ENCODE measurements at regions not wholly inside any gene's neighbourhood (a gene's known extent, or its start where the extent isn't known, plus 50 kb on each side); places are given as distances from the start of the nearest gene placed in this dataset.

DNA sequence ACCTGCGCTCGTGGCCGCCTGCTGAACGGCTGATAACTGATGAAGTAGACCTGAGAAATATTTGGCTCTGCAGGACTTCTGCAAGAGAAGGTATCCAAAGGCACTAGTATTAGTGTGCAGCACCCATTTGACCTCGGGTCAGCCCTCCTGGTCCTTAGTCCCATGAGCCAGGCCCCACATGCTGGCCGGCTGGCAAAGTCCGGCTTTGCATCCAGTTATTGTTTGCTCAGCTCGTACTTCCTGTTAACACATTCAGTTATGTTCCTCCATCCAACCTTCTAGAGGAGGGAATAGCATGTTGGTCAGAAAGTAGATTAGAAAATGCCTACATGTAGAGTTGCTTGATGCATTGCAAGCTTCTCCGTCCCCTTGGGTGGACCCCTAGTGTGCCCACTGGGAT, 385.7 kb upstream of the RGMA start:
- FAIRE-seq: no peak
- no peak for DNase-seq (ENCODE audit: low spot score in 2 of 2)

DNA sequence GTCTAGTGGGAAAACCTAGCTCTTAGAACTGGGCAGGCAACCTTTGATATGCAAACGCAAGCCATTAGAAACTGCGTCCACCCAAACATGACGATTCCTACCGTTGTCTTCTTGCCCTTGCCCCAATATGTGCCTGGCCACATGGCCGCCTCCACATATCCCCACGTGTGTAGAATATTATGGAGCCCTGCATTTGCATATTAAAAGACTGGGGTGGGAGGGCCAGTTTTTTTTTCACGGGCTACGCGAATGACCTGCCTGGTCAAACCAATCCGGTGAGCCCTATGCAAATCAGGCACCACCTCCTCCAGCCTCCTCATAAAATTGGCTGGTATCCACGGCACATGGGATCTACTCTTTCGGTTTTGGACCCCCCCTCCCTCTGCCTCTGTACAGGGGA, 381.0 kb upstream of the RGMA start:
- FAIRE-seq: no peak
- DNase-seq (ENCODE audit: low spot score in 2 of 2): no peak

GRCh38 chr15:93467337-93467736, 378.3 kb upstream of the RGMA start:
- FAIRE-seq (no peak), DNase-seq (ENCODE audit: low spot score in 2 of 2) (no peak)

- FAIRE-seq (no peak), DNase-seq (ENCODE audit: low spot score in 2 of 2) (no peak)
Measured at GRCh38 chr15:93466380-93466779, 377.4 kb upstream of the RGMA start.

GRCh38 chr15:93462690-93463089, 373.7 kb upstream of the RGMA start:
- DNase-seq (ENCODE audit: low spot score in 2 of 2) (no peak), FAIRE-seq (no peak)

GRCh38 chr15:93460717-93461116, 371.7 kb upstream of the RGMA start:
- FAIRE-seq: no peak
- no peak for DNase-seq (ENCODE audit: low spot score in 2 of 2)

- no peak for FAIRE-seq
- DNase-seq (ENCODE audit: low spot score in 2 of 2): no peak
Measured at GRCh38 chr15:93459396-93459795, 370.4 kb upstream of the RGMA start.

GRCh38 chr15:93458597-93458996, 369.6 kb upstream of the RGMA start:
- no peak for FAIRE-seq
- DNase-seq (ENCODE audit: low spot score in 2 of 2): no peak

DNA sequence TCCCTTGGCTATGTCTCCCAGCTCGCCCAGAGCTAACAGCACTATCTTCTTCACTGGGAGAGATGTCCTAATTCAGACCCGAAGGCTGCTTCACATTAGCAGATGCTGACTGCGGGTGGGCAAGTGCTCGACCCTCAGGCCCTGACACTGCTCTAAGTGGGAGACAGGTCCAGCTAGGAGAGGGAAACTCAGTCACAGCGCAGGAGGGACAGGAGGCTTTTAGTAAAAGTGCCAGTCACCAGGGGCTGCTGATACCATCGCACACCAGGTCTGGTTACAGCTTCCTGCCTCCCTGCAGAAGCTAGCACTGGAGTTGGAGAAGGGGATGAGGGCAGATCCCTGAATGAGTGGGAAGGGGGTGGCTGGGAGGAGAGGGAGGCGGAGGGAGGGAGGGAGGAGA, 365.8 kb upstream of the RGMA start:
- DNase-seq (ENCODE audit: low spot score in 2 of 2): no peak
- no peak for FAIRE-seq

DNA sequence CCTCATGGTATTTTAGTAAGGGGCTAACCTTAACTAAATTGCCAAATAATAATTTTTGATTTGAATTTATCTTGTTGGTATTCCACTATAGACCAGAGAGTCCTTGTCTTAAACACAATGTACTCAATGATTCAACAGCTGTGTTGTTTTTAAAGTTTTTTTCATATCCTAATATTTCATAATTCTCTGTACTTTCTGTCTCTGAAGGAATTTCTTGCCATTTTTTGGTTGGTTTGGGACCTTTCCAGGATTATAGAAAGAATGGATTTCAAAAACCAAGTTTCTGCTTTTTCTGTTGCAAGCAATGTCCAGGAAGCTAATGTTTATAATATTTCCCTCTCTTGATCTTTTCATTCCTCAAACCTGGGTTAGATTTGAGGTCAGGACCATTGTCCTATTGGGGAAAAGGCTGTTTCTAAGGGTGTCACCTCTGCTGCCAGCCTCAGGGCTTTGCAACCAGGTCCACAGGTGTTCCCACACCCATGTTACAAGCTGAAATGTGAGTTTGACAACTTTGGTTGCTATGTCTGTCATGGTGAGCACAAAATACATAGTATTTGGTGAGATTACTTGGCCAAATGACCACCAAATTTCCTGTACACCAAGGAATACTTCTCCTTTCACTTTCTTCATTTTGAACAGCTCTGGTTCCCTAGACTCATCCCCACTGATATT, 363.7 kb upstream of the RGMA start:
- FAIRE-seq: no peak
- DNase-seq (ENCODE audit: low spot score in 2 of 2): no peak

DNA sequence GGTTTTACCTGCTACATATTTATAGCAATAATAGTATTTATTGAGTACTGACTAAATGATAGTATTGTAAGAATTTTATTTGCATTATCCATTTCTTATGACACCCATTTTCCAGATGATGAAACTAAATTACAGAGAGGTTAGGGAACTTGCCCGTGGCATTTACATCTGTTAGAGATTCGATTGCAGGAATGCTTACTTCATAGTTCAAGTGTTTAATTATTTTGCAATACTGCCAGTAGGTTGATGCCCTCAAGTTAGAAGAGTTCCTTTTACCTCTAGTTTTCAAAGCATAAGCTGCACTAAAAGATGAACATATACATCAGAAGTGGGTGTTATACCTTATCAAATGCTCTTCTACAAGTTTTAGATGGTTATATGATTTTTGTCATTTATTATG, 362.8 kb upstream of the RGMA start:
- DNase-seq (ENCODE audit: low spot score in 2 of 2) (no peak), FAIRE-seq (no peak)

GRCh38 chr15:93451265-93451664, 362.3 kb upstream of the RGMA start:
- DNase-seq (ENCODE audit: low spot score in 2 of 2) (no peak), FAIRE-seq (no peak)

DNA sequence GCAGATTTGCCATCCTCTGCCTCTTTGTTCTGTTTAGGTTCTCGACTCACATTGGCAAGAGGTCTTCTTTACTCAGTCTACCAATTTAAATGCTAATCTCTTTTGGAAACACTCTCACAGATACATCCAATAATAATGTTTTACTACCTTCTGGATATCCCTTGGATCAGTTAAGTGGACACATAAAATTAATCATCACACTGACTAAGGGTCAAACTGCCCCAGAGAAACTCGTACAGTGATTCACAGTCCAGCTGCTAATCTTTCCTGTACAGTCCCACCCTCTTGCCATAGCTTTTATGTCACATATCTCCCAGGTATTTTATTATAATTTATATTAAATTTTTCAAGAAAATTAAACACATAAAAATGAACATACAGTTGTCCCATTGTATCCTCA, 360.8 kb upstream of the RGMA start:
- DNase-seq (ENCODE audit: low spot score in 2 of 2) (no peak), FAIRE-seq (no peak)

DNA sequence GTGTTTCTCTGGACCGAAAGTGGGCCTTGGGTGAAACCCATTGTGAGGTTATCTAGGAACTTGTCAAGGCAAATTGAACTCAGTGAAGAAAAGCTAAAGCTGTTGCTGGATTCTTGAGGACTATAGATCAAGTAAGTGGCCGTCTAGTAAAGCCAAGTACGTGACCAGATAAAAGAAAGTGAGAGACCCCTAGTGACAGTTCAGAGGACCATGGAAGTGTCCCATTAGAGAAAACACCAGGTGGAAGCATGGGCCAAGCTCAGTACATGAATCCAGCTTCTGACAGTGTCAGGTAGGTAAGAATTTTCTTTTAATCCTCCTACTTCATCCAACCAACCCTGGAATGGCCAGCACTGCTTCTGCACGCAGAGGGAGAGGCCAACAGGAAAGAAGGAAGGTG, 349.3 kb upstream of the RGMA start:
- DNase-seq (ENCODE audit: low spot score in 2 of 2) (no peak), FAIRE-seq (no peak)

DNA sequence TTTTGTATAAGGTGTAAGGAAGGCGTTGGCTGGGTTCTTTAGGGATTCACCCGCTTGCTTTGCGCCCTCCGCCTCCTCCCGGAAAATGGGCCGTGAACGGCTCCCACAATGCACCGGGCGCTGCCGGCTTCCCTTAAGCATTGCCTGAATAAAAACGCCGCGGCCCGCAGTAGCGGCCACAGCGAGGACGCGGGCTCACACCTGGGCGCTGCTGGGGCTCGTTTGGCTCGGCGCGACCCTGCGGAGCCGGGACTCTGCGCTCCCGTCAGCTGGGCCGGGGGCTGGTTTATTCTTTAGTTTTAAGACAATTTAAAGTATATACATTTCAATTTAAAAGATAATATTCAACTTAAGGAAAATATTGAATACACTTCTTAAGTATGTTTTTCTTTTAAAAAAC, 343.5 kb upstream of the RGMA start:
- FAIRE-seq (no peak), DNase-seq (ENCODE audit: low spot score in 2 of 2) (no peak)

GRCh38 chr15:93428807-93429351, 339.9 kb upstream of the RGMA start:
- FAIRE-seq: no peak
- no peak for DNase-seq (ENCODE audit: low spot score in 2 of 2)

GRCh38 chr15:93428150-93428549, 339.1 kb upstream of the RGMA start:
- FAIRE-seq: no peak
- no peak for DNase-seq (ENCODE audit: low spot score in 2 of 2)

DNA sequence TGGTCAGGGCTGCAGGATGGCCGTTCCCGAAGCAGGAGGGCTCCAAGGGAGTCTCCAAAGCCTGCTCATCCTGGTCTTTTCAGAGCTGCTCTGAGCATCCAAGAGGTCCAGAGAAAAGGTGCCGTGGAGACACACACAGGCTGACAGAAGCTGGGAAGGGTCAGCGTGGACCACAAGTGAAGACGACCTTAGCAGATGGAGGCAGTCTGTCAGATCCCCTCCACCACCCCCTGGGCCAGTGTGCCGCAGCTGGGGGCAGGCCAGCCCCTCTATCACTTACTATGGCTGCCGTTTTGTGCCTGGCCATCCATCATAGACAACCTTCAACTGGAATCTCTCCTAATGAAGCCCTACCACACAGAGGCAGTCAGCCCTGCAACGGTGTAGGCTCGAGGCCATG, 335.1 kb upstream of the RGMA start:
- DNase-seq (ENCODE audit: low spot score in 2 of 2): no peak
- FAIRE-seq: no peak

DNA sequence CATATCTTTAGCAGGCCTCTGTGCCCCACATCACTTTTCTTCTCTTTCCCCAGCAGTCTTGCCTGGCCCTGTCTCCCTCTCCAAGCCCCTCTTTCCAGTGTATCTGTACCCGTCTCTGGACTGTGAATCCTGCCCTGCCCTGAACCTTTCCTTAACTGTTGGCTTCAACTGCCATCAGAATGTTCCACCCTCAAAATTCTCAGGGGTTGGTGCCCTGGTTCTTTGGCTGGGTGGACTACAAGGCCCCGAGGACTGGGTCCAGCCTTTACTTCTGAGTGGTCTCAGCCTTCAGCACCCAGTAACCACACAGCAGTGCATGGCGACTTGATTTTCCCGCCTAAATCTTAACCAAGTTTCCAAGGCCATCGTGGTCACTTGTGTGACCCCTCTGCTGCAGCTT, 333.5 kb upstream of the RGMA start:
- DNase-seq (ENCODE audit: low spot score in 2 of 2): no peak
- no peak for FAIRE-seq

GRCh38 chr15:93420477-93420876, 331.5 kb upstream of the RGMA start:
- DNase-seq (ENCODE audit: low spot score in 2 of 2) (no peak), FAIRE-seq (no peak)

- DNase-seq (ENCODE audit: low spot score in 2 of 2) (no peak), FAIRE-seq (no peak)
Measured at GRCh38 chr15:93420050-93420452, 331.0 kb upstream of the RGMA start.

DNA sequence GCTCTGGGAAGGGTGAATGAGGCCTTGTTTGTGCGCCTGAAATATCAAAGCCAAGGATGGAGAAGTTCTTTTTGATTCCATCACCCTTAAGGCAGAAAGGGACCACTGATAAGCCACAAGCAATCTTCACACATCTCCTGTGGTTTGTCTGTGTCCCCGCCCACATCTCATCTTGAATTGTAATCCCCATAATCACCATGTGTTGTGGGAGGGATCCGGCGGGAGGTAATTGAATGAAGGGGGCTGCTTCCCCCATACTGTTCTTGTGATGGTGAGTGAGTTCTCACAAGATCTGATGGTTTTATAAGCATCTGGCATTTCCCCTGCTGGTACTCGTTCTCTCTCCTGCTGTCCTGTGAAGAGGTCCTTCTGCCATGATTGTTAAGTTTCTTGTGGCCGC, 329.6 kb upstream of the RGMA start:
- FAIRE-seq (no peak), DNase-seq (ENCODE audit: low spot score in 2 of 2) (no peak)

DNA sequence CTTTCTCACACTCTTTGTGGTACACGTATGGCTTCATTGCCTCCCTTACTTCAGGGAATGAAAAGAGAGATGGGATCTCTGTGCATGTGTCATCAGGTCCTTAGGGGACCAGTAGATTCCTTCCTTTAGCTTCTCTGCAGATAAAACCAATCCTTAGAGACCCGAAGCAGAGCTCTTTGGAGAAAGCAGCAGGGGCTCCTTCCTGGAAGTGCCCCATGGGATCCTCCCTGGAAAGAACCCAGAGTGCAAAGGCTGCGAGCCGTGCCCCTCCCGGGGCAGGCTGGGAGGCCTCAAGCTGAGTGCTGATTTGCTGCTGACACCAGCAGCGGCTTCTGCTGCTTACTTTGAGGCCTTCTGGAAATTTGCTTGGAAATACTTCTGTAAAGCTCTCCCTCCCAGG, 328.6 kb upstream of the RGMA start:
- DNase-seq (ENCODE audit: low spot score in 2 of 2) (no peak), FAIRE-seq (no peak)
